ENCODE measurements at regions not wholly inside any gene's neighbourhood (a gene's known extent, or its start where the extent isn't known, plus 50 kb on each side); places are given as distances from the start of the nearest gene placed in this dataset.
A peak's percentile ranks its signal among the peaks of the same experiment; 100 is the strongest.

DNA sequence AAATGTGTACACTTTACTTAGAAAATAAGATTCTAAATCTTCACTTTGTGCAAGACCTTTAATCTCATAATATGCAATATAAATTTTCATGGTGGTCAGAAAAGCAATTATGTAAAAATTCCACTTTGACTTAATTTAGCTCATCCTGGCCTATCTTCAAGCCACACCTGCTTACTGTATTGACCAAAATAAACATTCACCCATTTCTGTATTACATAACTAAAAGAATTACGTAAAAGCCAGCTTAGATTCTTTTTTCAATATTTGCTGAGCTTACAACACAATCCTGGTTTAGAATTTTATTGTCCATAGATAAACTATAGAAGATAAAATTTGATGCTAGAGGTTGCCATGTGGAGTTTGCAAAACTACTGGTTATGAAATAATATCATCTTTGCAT is 172.9 kb upstream of the GRM3 start:
- H4K20me1 ChIP-seq (ENCODE audit: control insufficient read depth, extremely low read depth, insufficient read depth, low read length): no peaks in the 10 kb centered on the region
- H3K9me3 ChIP-seq (ENCODE audit: control insufficient read depth, insufficient read depth, low read depth, low read length): no peaks in the 10 kb centered on the region
- no peaks in the 10 kb centered on the region for H3K36me3 ChIP-seq (ENCODE audit: control insufficient read depth, insufficient read depth, low read length)
- H3K4me3 ChIP-seq (replicated peaks in 1 of 4; ENCODE audit: control extremely low read depth in 1 of 4, insufficient read depth in 1 of 4, low read depth in 3 of 4, low read length in 4 of 4): no peak overlapping the region
- no peak for DNase-seq (ENCODE audit: low read depth in 2 of 2)
- no peak overlapping the region for H3K9ac ChIP-seq (ENCODE audit: insufficient read depth, low read length)
- no peak overlapping the region for H3K27ac ChIP-seq (ENCODE audit: insufficient read depth, low read length)
- TF ChIP-seq EZH2 (IDR thresholded peaks at IDR 0.05; ENCODE audit: low read length, missing control alignments) (no peak), CTCF (conservative IDR thresholded peaks at IDR 0.05 in 1 of 2, IDR thresholded peaks at IDR 0.05 in 1 of 2; ENCODE audit: low read depth in 1 of 2, low read length in 2 of 2) (no peak)
- no peaks in the 10 kb centered on the region for H3K27me3 ChIP-seq (ENCODE audit: control insufficient read depth, insufficient read depth, low read length)
- no peak overlapping the region for H3K4me2 ChIP-seq (ENCODE audit: extremely low read depth, insufficient read depth, low read length)
- no peaks in the 10 kb centered on the region for H3K79me2 ChIP-seq (ENCODE audit: control insufficient read depth, insufficient read depth, low read length)
- no peaks in the 10 kb centered on the region for H3K4me1 ChIP-seq (ENCODE audit: control insufficient read depth, extremely low read depth, insufficient read depth, low read length)
- no peak overlapping the region for H2AFZ ChIP-seq (ENCODE audit: low read length)

- no peak overlapping the region for H3K4me2 ChIP-seq (ENCODE audit: extremely low read depth, insufficient read depth, low read length)
- H2AFZ ChIP-seq (ENCODE audit: low read length): no peak overlapping the region
- no peaks in the 10 kb centered on the region for H3K79me2 ChIP-seq (ENCODE audit: control insufficient read depth, insufficient read depth, low read length)
- no peaks in the 10 kb centered on the region for H3K36me3 ChIP-seq (ENCODE audit: control insufficient read depth, insufficient read depth, low read length)
- peak; percentile 44 to 66 for TF ChIP-seq CTCF (conservative IDR thresholded peaks at IDR 0.05 in 1 of 2, IDR thresholded peaks at IDR 0.05 in 1 of 2; ENCODE audit: low read depth in 1 of 2, low read length in 2 of 2)
- TF ChIP-seq EZH2 (IDR thresholded peaks at IDR 0.05; ENCODE audit: low read length, missing control alignments): no peak
- H3K4me3 ChIP-seq (replicated peaks in 1 of 4; ENCODE audit: control extremely low read depth in 1 of 4, insufficient read depth in 1 of 4, low read depth in 3 of 4, low read length in 4 of 4): no peak overlapping the region
- no peaks in the 10 kb centered on the region for H3K27me3 ChIP-seq (ENCODE audit: control insufficient read depth, insufficient read depth, low read length)
- no peaks in the 10 kb centered on the region for H4K20me1 ChIP-seq (ENCODE audit: control insufficient read depth, extremely low read depth, insufficient read depth, low read length)
- no peaks in the 10 kb centered on the region for H3K4me1 ChIP-seq (ENCODE audit: control insufficient read depth, extremely low read depth, insufficient read depth, low read length)
- no peaks in the 10 kb centered on the region for H3K9me3 ChIP-seq (ENCODE audit: control insufficient read depth, insufficient read depth, low read depth, low read length)
- H3K9ac ChIP-seq (ENCODE audit: insufficient read depth, low read length): no peak overlapping the region
- peak; percentile 59 to 69 for DNase-seq (ENCODE audit: low read depth in 2 of 2)
- H3K27ac ChIP-seq (ENCODE audit: insufficient read depth, low read length): no peak overlapping the region
Measured at GRCh38 chr7:86469680-86470295, 173.9 kb upstream of the GRM3 start.

DNA sequence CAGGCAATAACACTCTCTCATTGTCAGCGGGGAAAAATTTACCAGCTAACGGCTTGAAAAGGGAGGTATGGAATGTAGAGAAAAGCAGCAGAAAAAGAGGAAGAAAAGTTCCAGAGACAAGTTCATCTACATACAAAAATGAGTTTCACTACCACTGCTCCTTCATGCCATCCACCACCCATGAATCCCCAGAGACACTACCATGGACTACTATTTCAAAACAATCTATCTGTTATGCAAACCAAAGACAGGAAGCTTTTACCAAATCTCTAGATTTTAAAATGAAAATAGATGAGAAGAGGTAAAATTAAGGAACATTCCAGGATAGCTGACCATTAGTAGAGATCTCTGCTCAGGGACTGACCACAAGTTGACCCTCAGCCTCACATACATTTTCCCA is 189.0 kb upstream of the GRM3 start:
- H3K9me3 ChIP-seq (ENCODE audit: control insufficient read depth, insufficient read depth, low read depth, low read length): no peaks in the 10 kb centered on the region
- no peak overlapping the region for H3K4me3 ChIP-seq (replicated peaks in 1 of 4; ENCODE audit: control extremely low read depth in 1 of 4, insufficient read depth in 1 of 4, low read depth in 3 of 4, low read length in 4 of 4)
- no peaks in the 10 kb centered on the region for H3K27me3 ChIP-seq (ENCODE audit: control insufficient read depth, insufficient read depth, low read length)
- H3K4me1 ChIP-seq (ENCODE audit: control insufficient read depth, extremely low read depth, insufficient read depth, low read length): no peaks in the 10 kb centered on the region
- no peak overlapping the region for H3K9ac ChIP-seq (ENCODE audit: insufficient read depth, low read length)
- DNase-seq (ENCODE audit: low read depth in 2 of 2): no peak
- H3K27ac ChIP-seq (ENCODE audit: insufficient read depth, low read length): no peak overlapping the region
- no peak overlapping the region for H3K4me2 ChIP-seq (ENCODE audit: extremely low read depth, insufficient read depth, low read length)
- TF ChIP-seq CTCF (conservative IDR thresholded peaks at IDR 0.05 in 1 of 2, IDR thresholded peaks at IDR 0.05 in 1 of 2; ENCODE audit: low read depth in 1 of 2, low read length in 2 of 2) (no peak), EZH2 (IDR thresholded peaks at IDR 0.05; ENCODE audit: low read length, missing control alignments) (no peak)
- no peaks in the 10 kb centered on the region for H3K79me2 ChIP-seq (ENCODE audit: control insufficient read depth, insufficient read depth, low read length)
- H2AFZ ChIP-seq (ENCODE audit: low read length): no peak overlapping the region
- no peaks in the 10 kb centered on the region for H3K36me3 ChIP-seq (ENCODE audit: control insufficient read depth, insufficient read depth, low read length)
- H4K20me1 ChIP-seq (ENCODE audit: control insufficient read depth, extremely low read depth, insufficient read depth, low read length): no peaks in the 10 kb centered on the region
